Amniotic stem cell (primary cell): ENCODE measurements at regions not wholly inside any gene's neighbourhood (a gene's known extent, or its start where the extent isn't known, plus 50 kb on each side); places are given as distances from the start of the nearest gene placed in this dataset.
A peak's percentile ranks its signal among the peaks of the same experiment; 100 is the strongest.

Experiments
- DNase-seq: peaks from one replicate; lab custom pipeline; 2025; lab: John Stamatoyannopoulos, UW

DNA sequence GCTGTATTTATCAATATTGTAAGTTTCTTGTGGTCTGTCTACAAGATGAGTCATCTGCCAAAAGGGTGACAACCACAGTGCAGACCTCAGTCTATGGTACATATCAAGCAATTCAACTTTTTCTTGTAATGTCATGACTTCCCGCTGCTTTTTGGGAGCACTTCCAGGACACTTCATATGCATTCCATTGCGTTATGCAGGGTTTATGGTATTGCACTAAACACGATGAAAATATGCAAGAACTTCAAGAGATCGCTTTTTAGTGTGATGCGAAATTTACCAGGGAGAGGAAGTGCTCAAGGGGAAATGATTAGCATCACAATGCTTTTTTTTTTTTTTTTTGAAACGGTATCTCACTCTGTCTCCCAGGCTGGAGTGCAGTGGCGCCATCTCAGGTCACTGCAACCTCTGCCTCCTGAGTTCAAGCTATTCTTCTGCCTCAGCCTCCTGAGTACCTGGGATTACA, 166.5 kb downstream of the TFAP2A start:
- no peak for DNase-seq

GRCh38 chr6:10237298-10238038, 177.4 kb downstream of the TFAP2A start:
- no peak for DNase-seq

GRCh38 chr6:10235344-10235743, 179.5 kb downstream of the TFAP2A start:
- no peak for DNase-seq

- no peak for DNase-seq
Measured at GRCh38 chr6:10230531-10230930, 184.3 kb downstream of the TFAP2A start.

DNA sequence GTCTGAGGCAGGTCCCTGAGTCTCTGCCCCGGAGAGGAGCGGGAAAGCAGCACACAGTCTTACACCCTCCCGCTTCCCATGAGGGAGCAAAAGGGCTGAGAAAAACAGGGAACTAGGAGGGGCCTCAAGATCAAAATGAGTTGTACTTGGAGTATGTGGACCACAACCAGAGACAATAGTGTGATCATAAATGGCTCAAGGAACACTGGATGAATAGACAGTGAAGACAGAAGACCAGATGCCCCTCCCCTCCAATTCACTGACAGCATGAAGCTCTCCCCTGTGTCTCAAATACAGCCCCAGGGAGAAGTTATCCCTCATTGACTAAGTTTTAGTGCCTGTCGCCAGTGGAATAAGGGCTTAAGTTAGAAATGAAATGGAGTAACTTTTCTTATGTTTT, 191.0 kb downstream of the TFAP2A start:
- DNase-seq = no peak

DNA sequence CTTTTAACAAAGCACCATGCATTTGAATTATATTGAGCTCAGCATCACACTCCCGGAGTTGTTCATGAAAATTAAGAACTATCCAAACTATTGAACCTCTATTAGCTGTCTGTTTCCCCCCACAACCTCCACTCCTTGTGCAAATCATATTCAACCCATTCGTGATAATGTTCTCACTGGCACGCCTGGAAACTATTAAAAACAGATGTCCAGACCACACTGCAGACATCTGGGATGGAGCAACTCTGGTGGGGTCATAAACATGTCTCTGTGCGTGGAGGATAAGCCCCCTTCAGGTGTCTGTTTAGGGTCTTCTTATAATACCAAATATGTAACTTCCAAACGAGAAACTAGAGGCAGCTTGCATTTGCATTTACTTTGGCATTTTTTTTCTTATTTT, 193.7 kb downstream of the TFAP2A start:
- no peak for DNase-seq

GRCh38 chr6:10219510-10219909, 195.4 kb downstream of the TFAP2A start:
- no peak for DNase-seq

DNA sequence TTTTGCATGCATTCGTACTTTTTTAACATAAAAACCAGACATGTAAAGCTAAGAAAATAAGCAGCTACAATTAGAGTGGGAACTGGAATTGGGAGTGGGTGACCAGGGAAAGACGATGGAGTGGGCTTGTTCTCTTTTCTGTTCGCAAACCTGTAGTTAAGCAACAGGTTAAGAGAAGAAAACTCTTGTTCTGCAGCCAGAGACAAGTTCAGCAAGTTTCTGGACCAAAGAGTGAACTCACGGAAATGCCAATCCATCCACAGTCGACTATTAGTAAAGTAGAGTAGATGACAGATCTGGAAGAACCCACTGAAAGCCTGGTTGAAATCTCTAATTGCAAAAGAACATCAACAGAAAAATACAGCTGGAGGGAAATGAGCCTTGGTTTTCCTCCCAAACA, 197.8 kb downstream of the TFAP2A start:
- no peak for DNase-seq

DNA sequence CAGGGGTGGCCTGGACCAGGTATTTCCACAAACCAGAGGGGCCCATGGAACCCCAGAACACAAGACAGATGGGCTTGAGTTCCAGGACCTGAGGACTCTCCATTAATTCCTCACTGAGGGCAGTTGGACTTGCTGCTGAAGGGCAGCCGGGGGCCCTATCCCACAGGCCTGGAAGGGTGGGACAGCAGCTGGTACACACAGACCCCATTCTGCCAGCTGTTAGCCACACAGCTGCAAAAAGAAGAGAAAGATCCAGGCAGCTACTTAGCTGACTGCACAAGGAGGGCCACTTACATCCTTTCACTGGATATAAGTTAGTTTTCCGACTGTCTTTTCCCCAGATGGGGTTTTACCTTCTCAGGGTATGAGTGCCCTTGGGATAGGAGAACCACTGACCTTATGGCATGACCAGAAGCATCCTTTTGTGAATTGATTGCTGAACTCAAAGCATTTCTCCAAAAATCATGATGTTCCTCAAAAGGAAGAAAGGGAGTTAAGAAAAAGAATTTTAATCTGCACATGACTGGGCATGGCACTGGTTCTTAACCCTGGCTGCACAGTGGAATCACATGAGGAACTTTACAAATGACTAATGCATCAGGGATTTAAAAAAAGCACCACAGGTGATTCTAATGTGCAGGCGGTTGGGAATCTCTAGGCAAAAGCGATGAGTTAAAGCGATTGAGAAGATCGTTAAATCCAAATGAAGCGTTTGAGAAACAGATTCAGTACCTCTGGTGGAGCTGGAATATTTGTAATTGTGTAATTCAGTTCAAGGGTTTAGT, 199.4 kb downstream of the TFAP2A start:
- no peak for DNase-seq

DNA sequence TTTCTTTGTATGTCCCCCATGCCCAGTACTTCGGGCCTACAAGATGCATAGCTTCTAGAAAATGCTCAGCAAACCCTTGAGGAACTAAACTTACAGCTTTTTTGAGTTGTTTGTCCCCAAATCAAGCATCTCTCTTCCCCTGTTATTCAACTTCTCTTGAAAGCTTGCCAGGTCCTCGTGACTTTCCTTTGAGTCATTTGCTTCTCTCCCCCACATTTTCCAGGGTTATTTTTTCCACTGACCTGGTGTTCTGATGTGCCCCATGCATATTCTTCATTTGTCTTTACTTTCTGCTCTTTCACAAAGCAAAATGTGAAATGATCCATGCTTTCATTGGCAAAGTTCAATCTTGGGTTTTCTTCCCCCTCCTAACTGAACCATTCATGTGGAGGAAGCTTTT, 204.8 kb downstream of the TFAP2A start:
- DNase-seq = peak; percentile 18

DNA sequence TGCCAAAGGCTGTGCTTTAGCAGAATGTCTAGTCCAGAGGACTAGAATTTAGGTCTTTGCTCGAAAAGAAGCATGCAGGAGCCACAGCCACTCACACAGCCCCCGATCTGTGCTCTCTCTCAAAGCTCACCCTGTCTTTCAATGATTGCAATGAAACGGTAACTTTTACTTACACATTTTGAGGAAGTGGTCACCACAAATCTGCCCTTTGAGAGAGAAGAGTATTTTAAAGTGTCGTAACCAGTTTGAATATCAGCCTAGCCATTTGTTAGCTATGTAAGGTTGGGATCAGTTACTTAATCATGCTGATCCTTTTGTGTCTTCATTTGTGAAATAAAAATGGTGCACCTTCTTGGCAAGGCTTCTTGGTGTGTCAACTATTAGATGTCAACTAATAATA, 209.0 kb downstream of the TFAP2A start:
- DNase-seq = no peak

- no peak for DNase-seq
Measured at GRCh38 chr6:10205120-10205519, 209.8 kb downstream of the TFAP2A start.

- DNase-seq = no peak
Measured at GRCh38 chr6:10203651-10204050, 211.2 kb downstream of the TFAP2A start.

- no peak for DNase-seq
Measured at GRCh38 chr6:10202581-10202980, 212.3 kb downstream of the TFAP2A start.

GRCh38 chr6:10201606-10202510, 213.0 kb downstream of the TFAP2A start:
- no peak for DNase-seq

GRCh38 chr6:10196090-10196489, 218.8 kb downstream of the TFAP2A start:
- no peak for DNase-seq

DNA sequence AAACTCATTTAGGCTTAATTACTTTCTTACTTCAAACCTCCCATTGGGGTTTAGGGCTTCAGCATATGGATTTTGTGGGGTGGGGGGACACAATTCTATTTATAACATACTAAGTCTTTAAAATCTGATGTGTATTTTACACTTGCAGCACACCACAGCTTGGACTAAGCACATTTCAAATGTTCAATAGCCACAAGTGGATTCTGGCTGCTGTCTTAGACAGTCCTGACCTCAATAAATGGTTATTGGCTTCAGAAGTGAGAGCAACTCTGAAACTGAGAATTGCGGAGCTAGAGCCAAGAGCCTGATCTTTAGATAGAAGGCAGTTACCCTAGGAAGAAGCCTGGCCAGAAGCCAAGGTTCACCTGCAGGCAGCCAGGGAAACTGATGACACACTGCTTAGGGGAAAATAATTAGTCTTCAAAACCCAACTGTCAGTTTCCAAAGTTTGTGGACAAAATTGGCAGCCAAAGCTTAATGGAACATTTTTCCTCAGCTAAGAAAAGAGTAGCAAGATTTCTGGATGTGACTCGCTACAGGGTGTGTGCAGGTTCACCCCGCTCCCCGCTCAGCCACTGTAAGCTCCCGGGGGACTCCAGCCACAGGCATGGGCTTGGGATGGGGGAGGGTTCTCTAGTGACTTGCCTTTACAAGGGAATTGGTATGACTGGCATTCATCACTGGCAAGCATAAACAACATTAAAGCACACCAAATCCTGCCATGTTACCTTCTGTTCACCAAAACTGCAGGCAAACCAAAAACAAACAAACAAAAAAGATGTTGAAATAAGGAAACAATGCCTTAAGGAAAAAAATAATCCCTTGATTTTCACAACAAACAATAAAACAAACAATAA, 219.8 kb downstream of the TFAP2A start:
- no peak for DNase-seq

DNA sequence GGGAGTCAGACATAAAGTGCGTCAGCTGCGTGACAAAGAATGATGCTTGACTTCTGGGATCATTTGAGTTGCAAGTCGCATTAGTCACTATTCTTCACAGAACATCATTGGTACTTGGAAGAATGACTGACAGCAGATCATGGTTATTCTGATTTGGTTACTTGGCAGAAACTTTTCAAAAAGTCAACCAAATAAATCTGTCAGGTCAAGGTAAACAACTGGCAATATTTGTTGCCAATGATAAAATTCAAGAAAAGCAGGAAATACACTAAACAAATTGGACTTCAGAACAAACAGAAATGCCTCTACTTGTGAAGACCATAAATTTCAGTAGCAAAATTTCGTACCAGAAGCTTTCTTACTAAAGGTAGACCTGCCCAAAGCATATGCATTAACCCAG, 221.6 kb downstream of the TFAP2A start:
- DNase-seq = no peak

DNA sequence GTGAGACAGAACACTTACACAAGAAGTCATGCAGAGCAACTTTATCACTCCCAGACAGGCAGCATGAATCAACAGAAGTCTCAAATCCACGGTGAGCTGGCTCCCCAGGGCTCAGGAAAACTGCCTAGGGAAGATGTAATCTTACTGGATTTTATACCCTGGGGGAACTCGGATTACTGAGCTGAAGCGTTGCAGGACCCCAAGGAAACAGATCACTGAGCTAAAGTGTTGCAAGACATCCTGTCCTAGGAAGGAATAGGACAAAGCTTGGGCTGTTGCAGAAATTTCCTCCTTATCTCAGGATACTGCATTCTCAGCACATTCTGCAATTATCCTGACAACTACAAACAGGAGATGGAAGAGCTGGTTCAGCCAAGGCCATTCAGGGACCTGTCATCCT, 224.8 kb downstream of the TFAP2A start:
- no peak for DNase-seq

- DNase-seq = no peak
Measured at GRCh38 chr6:10184371-10185227, 230.3 kb downstream of the TFAP2A start.
